Spleen (tissue), 7 donors: ENCODE measurements at regions not wholly inside any gene's neighbourhood (a gene's known extent, or its start where the extent isn't known, plus 50 kb on each side); places are given as distances from the start of the nearest gene placed in this dataset.
"Not testable (repeated sequence)": the region's sequence is repeated elsewhere in the genome, so short reads cannot be mapped to it uniquely, and the experiment has no call there.

Experiments used
- CTCF ChIP-seq, 11 experiments: fragments of 200-600 bp in 7 of 11; fragments of 450-650 bp in 4 of 11; sonication (generic) in 4 of 11; IDR thresholded peaks in 8 of 11; conservative IDR thresholded peaks in 3 of 11; 1 replicate in 7 of 11; 2 replicates in 4 of 11; pipeline versions ENCODE4 v1.4.0 to v1.8.0; 2016 to 2021; ENCODE audit warnings: antibody characterized with exemption in 11 of 11, inconsistent platforms in 4 of 11, mild to moderate bottlenecking in 1 of 11
- POLR2A ChIP-seq, 3 donors: fragments of 450-650 bp; IDR thresholded peaks; one replicate each; pipeline ENCODE4 v1.5.1; 2017; ENCODE audit warnings: antibody characterized with exemption in 3 of 3, mild to moderate bottlenecking in 1 of 3
- donor health status: DM: no; HTN: no; CAD: no; lungs with moderate emphysema.
- donor health status: DM: no; HTN: no; CAD: no.
- donor health status: DM: no; HTN: no; CAD: no.

- not testable (repeated sequence) for TF ChIP-seq CTCF (IDR thresholded peaks at IDR 0.05 in 8 of 11, conservative IDR thresholded peaks at IDR 0.05 in 3 of 11); POLR2A (IDR thresholded peaks at IDR 0.05)
Observed at GRCh38 chr21:8260065-8260627, 2261.2 kb upstream of the TPTE start.
